SIG-M5 (cell line): ENCODE measurements at regions not wholly inside any gene's neighbourhood (a gene's known extent, or its start where the extent isn't known, plus 50 kb on each side); places are given as distances from the start of the nearest gene placed in this dataset.

Source experiments
- DNase-seq: peaks from one replicate; lab custom pipeline; 2025; lab: John Stamatoyannopoulos, UW

DNA sequence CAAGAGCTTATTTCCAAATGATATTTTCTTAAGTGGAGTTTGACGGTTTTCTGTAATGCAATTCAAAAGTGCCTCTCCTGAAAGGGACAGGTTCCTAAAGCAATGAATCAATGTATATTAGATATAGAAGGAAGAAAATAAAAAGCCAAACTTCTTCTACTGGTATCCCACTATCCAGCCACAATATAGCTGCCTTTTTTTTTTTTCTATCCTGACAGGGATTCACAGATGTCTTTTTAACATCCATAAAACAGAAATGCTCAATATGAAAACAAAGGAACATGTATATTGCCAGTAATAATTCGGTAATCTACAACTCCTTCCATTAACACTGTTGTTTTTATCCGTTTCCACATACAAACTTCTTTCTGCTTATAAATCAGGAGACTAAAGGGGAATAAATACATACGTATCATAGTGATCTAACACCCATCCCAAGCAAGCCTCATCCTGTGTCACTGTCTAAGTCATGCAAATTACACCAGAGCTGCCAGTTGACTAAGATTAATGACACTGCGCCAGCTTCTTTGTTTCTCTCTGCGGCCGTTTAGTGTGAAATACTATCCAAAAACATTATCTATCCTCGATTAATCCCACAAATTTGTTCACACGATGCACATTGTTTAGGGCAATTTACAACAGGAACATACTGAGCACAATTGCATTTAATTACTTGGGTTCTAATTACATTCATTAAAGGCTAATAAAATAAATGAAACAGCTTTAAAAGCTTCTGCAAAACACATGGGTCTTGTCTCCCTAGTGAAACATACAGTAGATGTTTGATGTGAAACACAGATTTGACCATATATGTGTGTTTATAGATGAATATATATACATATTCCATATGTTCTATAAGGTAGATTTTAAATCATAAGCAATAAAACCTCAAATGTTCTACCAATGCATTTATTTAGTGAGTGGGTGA is 51.9 kb upstream of the CDIN1 start:
- no peak for DNase-seq

DNA sequence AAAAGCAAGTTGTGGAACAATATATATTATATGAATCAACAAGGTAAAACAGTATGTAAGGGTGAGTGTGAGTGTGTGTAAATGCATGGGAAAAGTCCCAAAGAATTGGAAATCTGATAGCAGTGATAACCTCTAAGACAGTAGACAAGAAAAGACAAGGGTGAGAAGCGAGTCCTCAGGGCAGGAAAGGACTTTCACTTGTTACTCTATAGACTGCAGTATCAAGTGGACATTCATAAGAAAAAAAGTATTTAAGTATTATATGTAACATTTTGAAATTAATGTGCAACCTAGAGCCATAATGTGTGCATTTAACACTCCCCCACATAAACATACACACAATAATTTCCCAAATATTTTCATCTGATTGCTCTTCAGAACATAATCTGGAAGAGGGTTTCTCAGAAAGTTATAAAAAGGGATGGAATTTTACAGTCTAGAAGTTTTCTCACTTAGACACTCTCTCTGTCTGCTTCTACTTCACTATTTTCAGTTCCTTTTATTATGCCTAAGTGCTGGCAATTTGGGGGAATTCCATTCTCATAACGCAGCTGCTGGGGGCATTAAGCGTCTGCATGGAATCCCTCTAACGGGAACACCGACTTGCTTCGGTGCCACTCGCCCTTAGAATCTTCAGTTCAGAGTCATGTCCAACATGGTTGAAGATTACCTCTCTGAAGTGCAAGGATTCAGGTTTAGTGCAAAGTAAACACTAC is 50.0 kb upstream of the CDIN1 start:
- DNase-seq: no peak
